Stromal cell of bone marrow (primary cell): ENCODE measurements at regions not wholly inside any gene's neighbourhood (a gene's known extent, or its start where the extent isn't known, plus 50 kb on each side); places are given as distances from the start of the nearest gene placed in this dataset.
A peak's percentile ranks its signal among the peaks of the same experiment; 100 is the strongest.
"Not testable (repeated sequence)": the region's sequence is repeated elsewhere in the genome, so short reads cannot be mapped to it uniquely, and the experiment has no call there.

Source experiments
- DNase-seq: peaks from one replicate; pipeline ENCODE4 v3.0.0-alpha.2; 2012; ENCODE audit warnings: low read depth

GRCh38 chr3:86794361-86795065 is 196.4 kb downstream of the VGLL3 start:
- DNase-seq = no peak

- peak; percentile 89 for DNase-seq
Observed at GRCh38 chr3:86793786-86794185, 197.2 kb downstream of the VGLL3 start.

- no peak for DNase-seq
Observed at GRCh38 chr3:86792316-86792715, 198.6 kb downstream of the VGLL3 start.

- no peak for DNase-seq
Observed at GRCh38 chr3:86790884-86791549, 199.9 kb downstream of the VGLL3 start.

GRCh38 chr3:86788371-86788770 is 202.6 kb downstream of the VGLL3 start:
- DNase-seq = no peak

- no peak for DNase-seq
Observed at GRCh38 chr3:86787091-86787490, 203.9 kb downstream of the VGLL3 start.

GRCh38 chr3:86785386-86785785 is 205.6 kb downstream of the VGLL3 start:
- no peak for DNase-seq

- no peak for DNase-seq
Observed at GRCh38 chr3:86782866-86783265, 208.1 kb downstream of the VGLL3 start.

GRCh38 chr3:86782286-86782685 is 208.7 kb downstream of the VGLL3 start:
- DNase-seq = no peak

GRCh38 chr3:86774082-86774691 is 216.8 kb downstream of the VGLL3 start:
- peak; percentile 28 for DNase-seq

- no peak for DNase-seq
Observed at GRCh38 chr3:86772699-86773098, 218.2 kb downstream of the VGLL3 start.

GRCh38 chr3:86771741-86772512 is 219.0 kb downstream of the VGLL3 start:
- no peak for DNase-seq

GRCh38 chr3:86766331-86766730 is 224.6 kb downstream of the VGLL3 start:
- no peak for DNase-seq

GRCh38 chr3:86757322-86758179 is 233.4 kb downstream of the VGLL3 start:
- not testable (repeated sequence) for DNase-seq

GRCh38 chr3:86748015-86748414 is 242.9 kb downstream of the VGLL3 start:
- no peak for DNase-seq

GRCh38 chr3:86744051-86744450 is 246.9 kb downstream of the VGLL3 start:
- no peak for DNase-seq

GRCh38 chr3:86743233-86743632 is 247.7 kb downstream of the VGLL3 start:
- no peak for DNase-seq

GRCh38 chr3:86740751-86741150 is 250.2 kb downstream of the VGLL3 start:
- no peak for DNase-seq

GRCh38 chr3:86739244-86739643 is 251.7 kb downstream of the VGLL3 start:
- no peak for DNase-seq

GRCh38 chr3:86738684-86739083 is 252.3 kb downstream of the VGLL3 start:
- DNase-seq = no peak

- no peak for DNase-seq
Observed at GRCh38 chr3:86737517-86737916, 253.4 kb downstream of the VGLL3 start.

GRCh38 chr3:86733257-86733656 is 257.7 kb downstream of the VGLL3 start:
- DNase-seq = no peak
